GM18868 (cell line): ENCODE measurements at regions not wholly inside any gene's neighbourhood (a gene's known extent, or its start where the extent isn't known, plus 50 kb on each side); places are given as distances from the start of the nearest gene placed in this dataset.
"Not testable (repeated sequence)": the region's sequence is repeated elsewhere in the genome, so short reads cannot be mapped to it uniquely, and the experiment has no call there.

Experiments
- ATAC-seq: cut with Tn5 transposase; IDR thresholded peaks from one replicate; pipeline ENCODE4 v1.9.1; 2021; ENCODE audit warnings: mild to moderate bottlenecking, moderate library complexity; ENCODE audit not compliant: unreplicated experiment

DNA sequence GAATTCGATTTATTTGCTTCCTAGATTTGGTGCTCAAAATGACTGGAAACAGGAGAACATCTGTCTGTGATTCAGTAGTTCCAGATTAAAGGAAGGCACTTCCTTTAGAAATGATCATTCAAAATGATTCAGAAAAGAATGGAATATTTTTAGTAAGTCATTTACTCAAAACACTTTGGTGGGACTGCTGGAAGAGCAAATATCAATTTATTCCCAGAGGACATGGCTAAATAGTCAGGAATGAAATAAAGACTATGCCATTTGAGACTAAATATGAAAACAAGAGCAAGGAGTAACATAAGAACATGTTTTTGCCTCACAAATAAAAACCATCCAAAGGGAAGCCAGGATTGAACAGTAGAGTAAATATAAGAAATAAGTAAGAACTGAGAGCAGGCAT lies 138.6 kb upstream of the RASA1 start:
- no peak for ATAC-seq

DNA sequence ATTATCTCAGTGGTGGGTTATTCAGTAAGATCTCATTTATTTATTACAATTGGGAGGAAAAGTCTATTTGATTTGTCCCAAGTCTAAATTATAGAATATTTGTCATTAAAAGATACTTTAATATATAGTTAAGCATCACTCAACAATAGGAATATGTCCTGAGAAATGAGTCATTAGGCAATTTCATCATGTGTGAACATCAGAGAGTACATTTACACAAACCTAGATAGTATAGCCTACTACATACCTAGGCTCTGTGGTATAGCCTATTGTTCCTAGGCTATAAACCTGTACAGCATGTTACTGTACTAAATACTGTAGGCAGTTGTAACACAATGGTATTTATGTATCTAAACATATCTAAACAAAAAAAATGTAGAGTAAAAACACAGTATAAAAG lies 135.0 kb upstream of the RASA1 start:
- ATAC-seq, result no peak

DNA sequence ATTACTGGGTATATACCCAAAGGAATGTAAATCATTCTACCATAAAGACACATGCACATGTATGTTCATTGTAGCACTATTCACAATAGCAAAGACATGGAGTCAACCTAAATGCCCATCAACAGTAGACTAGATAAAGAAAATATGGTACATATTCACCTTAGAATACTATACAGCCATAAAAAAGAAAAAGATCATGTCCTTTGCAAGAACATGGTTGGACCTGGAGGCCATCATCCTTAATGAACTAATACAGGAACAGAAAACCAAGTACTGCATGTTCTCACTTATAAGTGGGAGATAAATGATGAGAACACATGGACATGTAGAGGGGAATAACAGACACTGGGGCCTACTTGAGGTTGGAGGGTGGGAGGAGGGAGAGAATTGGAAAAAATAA lies 133.2 kb upstream of the RASA1 start:
- ATAC-seq, result not testable (repeated sequence)

DNA sequence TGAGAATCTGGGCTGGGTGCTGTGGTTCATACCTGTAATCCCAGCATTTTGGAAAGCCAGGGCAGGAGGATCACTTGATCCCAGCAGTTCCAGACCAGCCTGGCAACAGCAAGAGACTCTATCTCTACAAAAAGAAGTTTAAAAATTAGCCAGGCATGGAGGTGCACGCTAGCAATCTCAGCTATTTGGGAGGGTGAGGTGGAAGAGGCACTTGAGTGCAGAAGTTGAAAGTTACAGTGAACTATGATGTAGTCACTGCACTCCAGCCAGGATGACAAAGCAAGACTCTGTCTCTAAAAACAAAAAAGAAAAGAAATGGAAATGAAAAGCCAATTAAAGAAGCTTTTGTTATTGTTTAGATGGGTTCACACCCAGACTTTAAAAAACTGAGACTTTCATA lies 131.6 kb upstream of the RASA1 start:
- no peak for ATAC-seq

DNA sequence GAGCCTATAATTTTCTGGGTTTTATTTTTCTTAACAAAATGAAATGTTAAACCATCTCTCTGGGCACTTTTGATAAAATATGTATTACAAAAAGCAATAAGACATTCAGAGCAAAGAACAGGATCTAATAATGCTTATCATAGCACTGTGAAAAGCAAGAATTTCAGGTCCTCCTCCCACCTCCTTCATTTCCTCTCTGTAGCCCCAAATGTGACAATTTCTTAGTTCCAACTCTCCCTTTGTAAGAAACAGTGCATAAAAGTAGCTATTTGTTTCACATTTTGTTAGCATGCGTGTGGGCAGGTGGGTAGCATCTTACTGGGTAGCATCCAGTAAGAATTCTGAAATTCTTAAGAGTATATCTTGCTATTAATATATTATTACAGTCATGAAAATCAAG lies 130.9 kb upstream of the RASA1 start:
- ATAC-seq, result peak; percentile 45

DNA sequence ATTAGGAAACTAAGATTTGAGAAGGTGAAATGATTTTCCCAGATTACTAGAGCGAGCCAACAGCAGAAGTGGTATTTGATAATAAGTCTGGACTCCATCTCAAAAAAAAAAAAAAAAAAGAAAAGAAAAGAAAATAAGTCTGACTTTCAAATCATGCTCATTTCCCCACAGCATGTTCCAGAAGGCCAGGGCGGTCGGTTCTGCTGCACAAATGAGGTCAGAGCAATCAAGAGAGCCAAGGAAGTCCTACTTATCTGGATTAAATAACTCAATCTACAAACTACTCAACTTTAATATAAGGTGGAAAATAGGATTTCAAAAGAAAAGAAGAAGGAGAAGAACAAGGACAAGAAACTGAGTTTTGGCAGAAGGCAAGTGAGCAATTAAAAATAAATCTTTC lies 130.4 kb upstream of the RASA1 start:
- ATAC-seq, result no peak

DNA sequence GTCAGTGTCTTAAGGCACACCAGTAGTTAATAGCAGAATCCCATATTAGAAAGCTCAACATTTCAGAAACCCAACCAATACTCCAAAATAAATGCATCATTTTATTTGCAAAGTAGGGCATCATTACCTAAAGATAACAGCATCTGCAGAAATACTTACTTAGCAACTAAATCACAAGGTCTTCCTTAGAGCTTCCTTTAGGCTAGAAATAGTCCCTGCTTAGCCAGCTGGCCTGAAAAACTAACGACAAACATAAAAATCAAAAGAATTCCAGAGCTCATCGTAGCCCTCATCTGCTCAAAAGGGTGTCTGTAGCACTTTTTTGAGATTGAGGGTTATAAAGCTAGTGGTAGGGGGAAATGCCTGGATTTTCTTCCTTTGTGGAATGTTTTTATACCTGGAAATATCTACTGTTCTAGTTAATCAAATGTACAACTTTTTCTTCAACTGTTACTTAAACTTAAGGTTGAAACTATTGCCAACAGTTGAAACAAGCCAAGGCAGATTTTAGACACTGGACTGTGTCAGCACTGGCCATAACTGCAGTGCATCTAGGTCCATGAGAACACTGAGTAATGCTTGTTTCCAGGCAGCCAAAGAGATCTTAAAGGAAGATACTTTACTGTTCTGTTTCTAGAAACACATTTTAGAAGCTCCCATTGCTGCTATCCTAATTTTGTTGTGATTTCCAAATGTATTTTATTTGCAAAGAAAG lies 129.4 kb upstream of the RASA1 start:
- ATAC-seq, result no peak

DNA sequence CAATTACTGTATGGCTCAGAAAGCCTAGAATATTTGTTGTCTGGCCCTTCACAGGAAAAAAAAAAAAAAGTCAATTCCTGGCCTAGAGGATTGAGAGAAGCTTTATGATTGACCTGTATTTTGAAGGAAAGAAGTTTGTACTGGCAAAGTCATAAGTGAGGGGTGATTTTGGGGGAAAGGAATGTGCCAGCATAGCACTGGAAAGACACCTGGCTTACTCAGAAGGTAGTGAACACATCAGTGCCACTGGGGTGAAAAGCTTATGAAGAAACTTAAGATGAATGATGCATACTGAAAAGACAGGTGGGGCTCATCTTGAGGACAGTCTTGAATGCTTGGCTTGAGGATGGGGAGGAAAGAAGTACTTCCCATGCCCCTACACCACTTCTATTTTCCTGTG lies 127.9 kb upstream of the RASA1 start:
- ATAC-seq, result no peak

DNA sequence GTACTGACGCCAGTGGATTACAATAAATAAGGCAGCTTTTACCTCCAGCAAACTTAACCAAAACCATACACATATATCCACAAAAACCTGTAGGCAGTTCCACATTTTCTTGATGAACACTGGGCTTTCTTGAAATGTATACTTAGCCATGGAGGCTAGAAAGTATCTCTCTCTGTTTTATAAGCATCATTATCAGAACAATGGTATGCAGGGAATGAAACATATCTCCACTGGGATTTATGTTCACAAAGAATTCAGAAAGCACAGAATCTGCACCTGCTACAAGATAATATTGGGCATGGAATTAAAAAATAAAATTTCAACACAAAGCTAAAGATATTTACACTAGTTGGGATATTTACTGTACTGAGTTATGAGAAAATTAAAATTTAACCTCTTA lies 126.1 kb upstream of the RASA1 start:
- no peak for ATAC-seq

DNA sequence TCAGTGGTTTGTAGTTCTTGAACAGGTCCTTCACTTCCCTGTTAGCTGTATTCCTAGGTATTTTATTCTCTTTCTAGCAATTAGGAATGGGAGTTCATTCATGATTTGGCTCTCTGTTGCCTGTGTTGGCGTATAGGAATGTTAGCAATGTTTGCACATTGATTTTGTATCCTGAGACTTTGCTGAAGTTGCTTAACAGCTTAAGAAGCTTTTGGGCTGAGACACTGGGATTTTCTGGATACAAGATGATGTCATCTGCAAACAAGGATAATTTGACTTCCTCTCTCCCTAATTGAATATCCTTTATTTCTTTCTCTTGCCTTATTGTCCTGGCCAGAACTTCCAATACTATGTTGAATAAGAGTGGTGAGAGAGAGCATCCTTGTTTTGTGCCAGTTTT lies 121.8 kb upstream of the RASA1 start:
- ATAC-seq, result not testable (repeated sequence)

DNA sequence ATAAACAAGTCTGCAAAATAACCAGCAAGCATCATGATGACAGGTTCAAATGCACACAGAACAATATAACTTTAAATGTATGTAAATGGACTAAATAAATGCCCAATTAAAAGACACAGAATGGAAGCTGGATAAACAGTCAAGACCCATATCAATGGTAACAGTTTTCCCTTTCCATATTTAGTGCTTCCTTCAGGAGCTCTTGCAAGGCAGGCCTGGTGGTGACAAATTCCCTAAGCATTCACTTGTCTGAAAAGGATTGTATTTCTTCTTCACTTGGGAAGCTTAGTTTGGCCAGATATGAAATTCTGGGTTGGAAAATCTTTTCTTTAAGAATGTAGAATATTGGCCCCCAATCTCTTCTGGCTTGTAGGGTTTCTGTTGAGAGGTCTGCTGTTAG lies 120.2 kb upstream of the RASA1 start:
- ATAC-seq, result no peak

DNA sequence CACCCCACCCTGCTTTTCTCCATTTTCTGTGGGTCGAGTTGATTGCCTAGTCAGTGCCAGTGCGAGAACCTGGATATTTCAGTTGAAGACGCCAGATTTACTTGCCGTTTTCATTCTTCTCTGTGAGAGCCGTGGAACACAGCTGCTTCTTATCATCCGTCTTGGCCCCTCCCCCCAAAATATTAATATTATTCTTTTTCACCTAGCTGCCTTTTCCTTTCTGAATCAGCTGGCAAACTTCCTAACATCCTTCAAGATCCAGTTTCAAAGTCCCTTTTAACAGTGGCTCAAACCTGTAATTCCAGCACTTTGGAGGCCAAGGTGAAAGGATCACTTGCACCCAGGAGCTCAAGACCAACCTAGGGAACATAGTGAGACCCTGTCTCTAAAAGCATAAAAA lies 117.1 kb upstream of the RASA1 start:
- ATAC-seq, result no peak

DNA sequence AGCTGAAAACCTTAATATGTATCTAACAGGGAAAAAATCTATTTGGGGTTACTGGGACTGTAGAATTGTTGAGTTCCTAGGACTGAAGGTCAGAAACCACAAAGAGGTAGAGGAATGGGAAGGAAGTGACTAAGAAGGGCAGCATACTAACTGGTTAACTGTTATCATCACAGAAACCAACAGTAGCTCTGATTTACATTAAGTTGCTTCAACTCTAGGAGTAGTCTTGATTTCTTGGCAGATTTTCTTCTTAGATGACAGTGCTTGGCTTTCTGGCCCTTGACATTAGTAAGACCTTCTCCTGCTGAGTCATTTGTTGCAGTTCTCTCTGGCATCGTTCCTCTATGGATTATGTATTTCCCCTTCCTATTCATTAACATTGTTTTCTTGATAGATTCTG lies 116.1 kb upstream of the RASA1 start:
- ATAC-seq, result no peak

DNA sequence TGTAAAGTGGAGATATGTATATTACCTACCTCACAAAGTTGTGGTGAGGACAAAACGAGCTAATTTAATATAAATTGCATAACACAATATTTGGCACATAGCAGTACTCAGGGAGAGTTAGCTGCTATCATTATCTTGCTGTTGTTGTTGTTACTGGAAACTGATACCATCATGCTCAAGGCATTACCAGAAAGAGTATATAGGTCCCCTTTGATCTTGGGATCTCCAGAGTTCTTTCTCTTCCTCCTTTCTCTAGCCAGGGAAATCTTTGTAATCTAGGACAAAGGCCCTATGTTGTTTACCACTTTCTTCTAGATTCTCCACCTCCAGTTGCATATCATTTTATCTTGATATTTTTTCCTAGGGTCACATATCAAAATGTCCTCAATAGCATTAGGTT lies 114.8 kb upstream of the RASA1 start:
- ATAC-seq, result no peak

DNA sequence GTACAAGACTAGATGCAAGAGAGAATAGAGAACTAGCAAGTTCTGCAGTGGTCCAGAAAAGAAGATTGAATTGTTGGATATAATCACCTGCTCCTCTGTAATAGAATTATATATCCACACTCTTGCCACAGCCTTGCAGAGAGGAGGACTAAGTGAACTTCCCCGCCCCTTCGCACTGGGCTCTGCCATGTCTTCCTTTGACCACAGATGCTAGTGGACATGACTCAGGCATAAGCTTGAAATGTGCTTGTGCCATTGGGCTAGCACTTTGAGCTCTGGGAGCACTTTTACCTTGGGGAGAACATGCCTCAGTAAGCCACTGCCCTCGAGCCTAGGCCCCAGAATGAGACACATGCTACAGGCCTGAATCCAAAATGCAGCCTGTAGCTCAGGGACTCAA lies 113.5 kb upstream of the RASA1 start:
- ATAC-seq, result no peak

DNA sequence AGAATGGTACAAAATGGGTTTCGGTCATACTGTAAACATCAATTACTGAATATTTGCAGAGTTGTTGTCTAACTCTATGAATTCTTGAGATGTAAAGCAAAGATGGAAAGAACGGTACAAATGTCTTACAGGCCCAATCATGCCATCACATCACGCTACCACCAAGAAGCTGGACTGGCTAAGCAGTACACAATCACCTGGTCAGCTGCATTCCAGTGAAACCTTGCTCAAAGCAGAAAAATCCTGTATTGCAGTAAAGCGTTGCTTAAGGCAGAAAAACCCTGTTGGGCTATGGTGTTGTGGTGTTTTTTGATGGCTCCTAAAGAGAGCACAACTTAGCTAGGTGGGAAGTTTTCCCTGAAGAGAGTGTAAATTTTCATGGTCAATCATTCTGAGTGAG lies 112.6 kb upstream of the RASA1 start:
- ATAC-seq, result no peak

DNA sequence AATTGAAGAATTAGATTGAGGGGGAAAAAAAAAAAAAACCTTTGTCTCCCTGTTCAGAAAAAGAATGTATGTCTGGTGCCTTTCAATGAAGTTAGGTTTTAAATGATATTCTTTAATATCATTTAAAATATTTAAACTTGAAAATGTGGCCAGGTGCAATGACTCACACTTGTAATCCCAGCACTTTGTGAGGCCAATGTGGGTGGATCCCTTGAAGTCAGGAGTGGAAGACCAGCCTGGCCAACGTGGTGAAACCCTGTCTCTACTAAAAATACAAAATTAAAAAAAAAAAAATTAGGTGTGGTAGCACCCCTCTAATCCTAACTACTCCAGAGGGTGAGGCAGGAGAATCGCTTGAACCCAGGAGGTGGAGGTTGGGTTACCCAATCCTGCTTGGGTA lies 111.1 kb upstream of the RASA1 start:
- ATAC-seq, result no peak

DNA sequence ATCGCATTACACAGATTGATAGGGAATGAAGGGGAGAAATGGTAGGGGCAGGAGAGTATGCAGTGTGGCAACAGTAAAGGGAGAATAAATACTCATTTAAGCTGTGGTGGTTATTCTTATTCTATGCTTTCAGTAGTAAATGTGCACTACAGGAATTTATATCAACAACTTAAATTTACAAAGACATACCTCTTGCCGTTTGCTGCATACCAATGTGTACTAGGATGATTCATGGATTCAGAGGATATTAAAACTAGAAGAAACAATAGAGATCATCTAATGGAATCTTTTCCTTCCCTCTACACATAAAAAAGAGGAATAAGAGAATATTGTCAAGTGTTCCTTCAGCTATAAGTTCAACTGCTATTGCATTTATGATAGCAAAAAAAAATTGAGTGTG lies 103.3 kb upstream of the RASA1 start:
- no peak for ATAC-seq

DNA sequence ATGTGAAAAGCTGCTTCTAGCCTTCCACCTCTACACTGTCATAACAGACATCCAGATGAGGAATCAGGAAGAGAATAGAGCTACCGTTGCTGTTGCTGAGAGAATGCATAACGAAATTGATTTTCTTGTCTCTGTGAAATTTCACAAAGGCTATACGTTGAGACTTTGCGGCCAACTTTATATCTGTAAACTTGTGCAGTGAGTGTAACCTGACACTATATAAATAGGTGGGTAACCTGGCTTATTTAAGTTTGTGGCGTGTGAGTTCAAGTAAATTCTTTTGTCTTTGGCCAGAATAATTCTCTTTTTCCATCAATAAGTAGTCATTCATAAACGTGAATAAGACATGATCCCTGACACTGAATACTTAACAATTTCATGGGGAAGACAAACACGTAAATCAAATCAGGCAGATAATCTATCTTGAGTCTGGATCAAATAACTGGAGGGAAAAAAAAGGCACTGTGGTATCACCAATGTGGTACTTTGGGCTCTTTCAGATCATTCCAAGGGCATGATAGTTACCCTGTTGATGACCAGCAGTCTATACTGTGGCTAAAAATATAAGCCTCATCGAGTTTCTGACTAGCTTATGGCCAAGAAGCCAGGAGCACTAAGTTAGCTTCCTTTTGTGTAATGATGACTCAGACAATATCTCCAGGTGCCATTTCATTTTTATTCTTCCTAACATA lies 98.2 kb upstream of the RASA1 start:
- ATAC-seq, result no peak

DNA sequence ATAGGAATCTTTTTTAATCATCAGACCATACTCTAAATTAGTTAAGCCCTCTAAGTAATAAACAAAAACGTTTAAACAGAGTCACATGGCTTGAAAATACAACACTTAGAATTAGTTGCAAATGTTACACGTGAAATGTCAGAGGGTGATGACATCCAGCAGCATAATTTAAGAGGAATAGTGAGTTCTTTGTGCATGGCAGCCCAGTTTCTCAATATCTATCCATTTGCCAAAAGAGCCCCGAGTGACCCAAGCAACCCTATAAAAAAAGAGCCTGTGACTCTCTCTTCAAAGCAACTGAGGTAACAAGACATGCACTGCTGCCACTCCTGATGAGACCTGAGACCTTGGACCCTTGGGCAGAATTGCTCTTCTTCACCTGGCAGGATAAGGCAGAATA lies 96.9 kb upstream of the RASA1 start:
- ATAC-seq, result no peak

DNA sequence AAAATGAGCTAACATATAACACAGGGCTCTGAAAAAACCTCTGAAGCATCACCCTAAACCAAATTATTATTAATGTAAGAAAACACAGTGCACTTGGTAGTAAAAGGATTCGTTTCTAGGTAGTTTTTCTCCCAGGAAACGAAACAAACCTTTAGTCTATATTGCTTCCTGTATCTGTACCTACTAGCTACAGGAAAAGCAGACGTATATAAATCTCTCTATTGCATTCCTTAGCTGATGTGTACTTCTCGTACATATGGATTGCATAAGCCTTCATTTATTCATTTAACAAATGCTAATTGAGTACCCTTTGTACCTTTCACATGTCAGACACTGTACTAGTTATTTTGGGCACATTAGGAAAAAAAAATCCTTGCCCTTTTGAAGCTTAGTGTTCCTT lies 85.0 kb upstream of the RASA1 start:
- no peak for ATAC-seq

DNA sequence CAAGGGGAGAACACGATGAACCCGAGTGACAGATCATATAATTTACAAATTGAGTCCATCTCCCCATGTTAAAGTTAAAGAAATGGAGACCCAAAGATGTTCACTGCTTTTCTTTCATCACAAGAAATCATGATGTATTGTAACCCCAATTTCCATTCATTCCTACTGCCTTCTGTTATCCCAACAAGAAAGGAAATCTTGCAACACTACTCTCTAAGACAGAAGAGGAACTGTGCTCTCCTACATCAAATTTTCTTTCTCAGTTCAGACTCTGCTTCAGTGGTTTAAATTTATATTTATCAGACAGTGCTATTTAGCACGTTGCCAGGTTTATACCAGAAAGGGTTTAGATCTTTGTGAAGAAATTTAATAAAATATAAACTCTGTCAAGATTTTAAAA lies 83.8 kb upstream of the RASA1 start:
- no peak for ATAC-seq

DNA sequence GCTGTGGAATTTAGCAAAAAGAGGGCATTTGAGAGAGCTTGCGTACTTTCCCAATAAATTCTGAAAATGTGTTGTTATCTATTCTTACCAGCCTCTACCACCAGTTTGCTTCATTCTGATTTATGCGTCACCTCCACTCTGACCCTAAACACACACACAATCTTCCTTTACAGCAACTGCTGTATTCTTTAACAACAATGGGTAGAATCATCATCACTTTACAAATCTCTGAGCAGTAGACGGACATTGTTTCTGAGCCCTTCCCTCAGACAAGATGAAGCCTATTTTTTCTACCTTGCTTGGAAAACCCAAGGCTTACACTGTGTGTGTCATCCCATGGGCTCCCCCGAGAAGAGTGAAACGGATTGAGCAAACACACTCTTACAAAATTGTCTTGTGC lies 83.1 kb upstream of the RASA1 start:
- ATAC-seq, result no peak
